ENCODE measurements at regions not wholly inside any gene's neighbourhood (a gene's known extent, or its start where the extent isn't known, plus 50 kb on each side); places are given as distances from the start of the nearest gene placed in this dataset.

GRCh38 chr3:26474706-26475105 is 147.9 kb upstream of the LRRC3B start:
- TF ChIP-seq SP2 (IDR thresholded peaks at IDR 0.05; ENCODE audit: low read length) (no peak), EP300 (IDR thresholded peaks at IDR 0.05; ENCODE audit: borderline replicate concordance in 1 of 2, low read depth in 2 of 2, low read length in 2 of 2) (no peak), EGR1 (IDR thresholded peaks at IDR 0.05; ENCODE audit: borderline replicate concordance, low read depth, low read length) (no peak), ATF3 (IDR thresholded peaks at IDR 0.05; ENCODE audit: insufficient read depth, low read depth, low read length) (no peak), RFX5 (IDR thresholded peaks at IDR 0.05; ENCODE audit: borderline replicate concordance, low read depth, low read length) (no peak), RNF2 (IDR thresholded peaks at IDR 0.05; ENCODE audit: borderline replicate concordance, low read depth, low read length, missing control alignments, poor library complexity, severe bottlenecking) (no peak)
